GM12892 (cell line): ENCODE measurements at regions not wholly inside any gene's neighbourhood (a gene's known extent, or its start where the extent isn't known, plus 50 kb on each side); places are given as distances from the start of the nearest gene placed in this dataset.

Experiments used
- POLR2A ChIP-seq: IDR thresholded peaks from 2 replicates; pipeline ENCODE4 v1.6.1; 2011; ENCODE audit warnings: low read depth, low read length, control low read depth
- POLR2AphosphoS5 ChIP-seq: IDR thresholded peaks from 2 replicates; pipeline ENCODE4 v1.6.1; 2011; ENCODE audit warnings: low read depth, low read length, control low read depth

DNA sequence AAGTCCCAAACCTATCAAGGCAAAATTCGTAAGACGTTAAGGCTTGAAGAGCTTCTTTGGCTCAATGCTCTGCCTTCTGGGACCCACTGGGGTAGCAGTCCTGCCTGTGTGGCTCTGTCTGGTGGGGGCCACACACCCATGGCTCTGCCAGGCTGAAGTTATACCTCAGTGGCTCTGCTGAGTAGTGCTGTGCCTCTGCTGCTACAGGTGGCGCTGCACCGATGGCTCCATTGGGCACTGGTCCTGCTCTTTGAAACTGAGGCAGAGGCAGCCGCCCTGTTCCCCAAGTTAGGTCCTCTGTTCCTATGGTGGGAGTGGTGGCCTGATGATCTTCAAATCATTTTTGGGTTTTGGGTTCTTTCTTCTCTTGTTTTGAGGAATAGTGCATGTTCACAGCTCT, 68.0 kb upstream of the AP4E1 start:
- TF ChIP-seq POLR2AphosphoS5, result no peak
- no peak for TF ChIP-seq POLR2A
